Suppressor macrophage treated with lipopolysaccharide for 4 hours (primary cell): ENCODE measurements at regions not wholly inside any gene's neighbourhood (a gene's known extent, or its start where the extent isn't known, plus 50 kb on each side); places are given as distances from the start of the nearest gene placed in this dataset.
"Not testable (repeated sequence)": the region's sequence is repeated elsewhere in the genome, so short reads cannot be mapped to it uniquely, and the experiment has no call there.

ENCODE experiments used
- DNase-seq: peaks from one replicate; pipeline ENCODE4 v3.0.0-alpha.2; 2020

GRCh38 chr17:51439395-51440229 is 179.3 kb downstream of the UTP18 start:
- peak; percentile 16 for DNase-seq

GRCh38 chr17:51441431-51441830 is 181.1 kb downstream of the UTP18 start:
- no peak for DNase-seq

- DNase-seq, result no peak
Observed at GRCh38 chr17:51442088-51442865, 181.9 kb downstream of the UTP18 start.

GRCh38 chr17:51443646-51444045 is 183.3 kb downstream of the UTP18 start:
- no peak for DNase-seq

GRCh38 chr17:51445946-51446345 is 185.6 kb downstream of the UTP18 start:
- DNase-seq, result no peak

- no peak for DNase-seq
Observed at GRCh38 chr17:51454456-51454978, 194.2 kb downstream of the UTP18 start.

- DNase-seq, result no peak
Observed at GRCh38 chr17:51455211-51455610, 194.9 kb downstream of the UTP18 start.

- DNase-seq, result no peak
Observed at GRCh38 chr17:51455931-51456330, 195.6 kb downstream of the UTP18 start.

- peak; percentile 42 for DNase-seq
Observed at GRCh38 chr17:51456942-51457341, 196.6 kb downstream of the UTP18 start.

GRCh38 chr17:51461578-51462004 is 201.2 kb downstream of the UTP18 start:
- peak; percentile 57 for DNase-seq

- no peak for DNase-seq
Observed at GRCh38 chr17:51463353-51463752, 203.0 kb downstream of the UTP18 start.

- no peak for DNase-seq
Observed at GRCh38 chr17:51467336-51467735, 207.0 kb downstream of the UTP18 start.

- no peak for DNase-seq
Observed at GRCh38 chr17:51472670-51473205, 212.4 kb downstream of the UTP18 start.

- DNase-seq, result no peak
Observed at GRCh38 chr17:51474764-51475163, 214.4 kb downstream of the UTP18 start.

- DNase-seq, result no peak
Observed at GRCh38 chr17:51475730-51476129, 215.4 kb downstream of the UTP18 start.

- DNase-seq, result no peak
Observed at GRCh38 chr17:51479303-51479702, 219.0 kb downstream of the UTP18 start.

- no peak for DNase-seq
Observed at GRCh38 chr17:51481370-51481769, 221.0 kb downstream of the UTP18 start.

GRCh38 chr17:51482248-51482647 is 221.9 kb downstream of the UTP18 start:
- not testable (repeated sequence) for DNase-seq

GRCh38 chr17:51486091-51486490 is 225.7 kb downstream of the UTP18 start:
- no peak for DNase-seq

GRCh38 chr17:51486885-51487520 is 226.7 kb downstream of the UTP18 start:
- no peak for DNase-seq

GRCh38 chr17:51487947-51488346 is 227.6 kb downstream of the UTP18 start:
- no peak for DNase-seq

GRCh38 chr17:51491416-51491815 is 231.1 kb downstream of the UTP18 start:
- DNase-seq, result no peak

- no peak for DNase-seq
Observed at GRCh38 chr17:51493206-51493605, 232.9 kb downstream of the UTP18 start.
